ENCODE measurements at regions not wholly inside any gene's neighbourhood (a gene's known extent, or its start where the extent isn't known, plus 50 kb on each side); places are given as distances from the start of the nearest gene placed in this dataset.

DNA sequence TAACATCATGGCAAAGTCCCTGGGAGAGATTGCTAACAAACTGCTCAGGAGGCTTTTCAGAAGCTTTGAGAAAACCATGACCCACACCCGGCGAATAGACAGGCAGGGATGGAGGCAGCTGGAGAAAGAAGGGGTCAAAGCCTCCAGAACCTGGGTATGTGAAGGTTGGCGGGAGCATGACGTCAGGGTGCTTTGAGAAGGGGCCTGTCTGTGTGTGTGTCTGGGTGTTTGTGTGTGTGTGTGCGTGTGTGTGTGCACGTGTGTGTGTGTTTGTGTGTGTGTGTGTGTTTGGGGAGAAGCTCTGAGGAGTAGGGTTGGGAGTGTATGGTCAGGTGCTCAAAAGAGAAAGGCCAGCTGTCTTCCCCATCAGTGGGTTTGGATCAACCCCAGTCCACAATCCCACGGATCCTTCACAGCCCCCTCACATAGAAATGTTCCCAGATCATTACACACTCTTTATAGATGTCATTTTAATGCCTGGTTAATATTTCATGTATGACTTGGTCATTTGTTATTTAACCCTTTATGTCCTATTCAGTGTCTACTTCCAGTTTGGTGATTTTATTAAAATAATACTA lies 254.1 kb upstream of the SMIM21 start:
- no peak for TF ChIP-seq CTCF (IDR thresholded peaks at IDR 0.05)
- H3K4me1 Mint-ChIP-seq (ENCODE audit: low read depth) = no peaks in the 10 kb centered on the region
- ChIA-PET CTCF (no interaction called here), POLR2A (no interaction called here)
- Histone ChIP-seq H3K9me3 (ENCODE audit: control insufficient read depth in 1 of 2, insufficient read depth in 1 of 2, low read length in 2 of 2) (no peaks in the 10 kb centered on the region), H3K4me3 (ENCODE audit: low read length) (no peak overlapping the region), H3K27ac (ENCODE audit: low read depth in 1 of 2, low read length in 2 of 2) (no peak overlapping the region), H3K4me1 (ENCODE audit: insufficient read depth, low read length) (no peaks in the 10 kb centered on the region), H3K36me3 (ENCODE audit: insufficient read depth, low read length) (no peaks in the 10 kb centered on the region), H3K27me3 (ENCODE audit: control insufficient read depth in 1 of 2, insufficient read depth in 2 of 2, low read length in 2 of 2) (no peaks in the 10 kb centered on the region)
- no peak overlapping the region for H3K4me3 Mint-ChIP-seq
- intact Hi-C loops (cut with DNase I, micrococcal nuclease) = no loop called here
- no peak overlapping the region for H3K27ac Mint-ChIP-seq
- peaks cover 22% of the 10 kb centered on the region for H3K27me3 Mint-ChIP-seq
- H3K36me3 Mint-ChIP-seq (ENCODE audit: low read depth) = no peaks in the 10 kb centered on the region
- H3K9me3 Mint-ChIP-seq = no peaks in the 10 kb centered on the region
- no peak for ATAC-seq (ENCODE audit: poor library complexity)
- DNase-seq = no peak

GRCh38 chr18:75679331-75679730 lies 251.8 kb upstream of the SMIM21 start:
- no peaks in the 10 kb centered on the region for H3K9me3 ChIP-seq (ENCODE audit: control insufficient read depth in 1 of 2, insufficient read depth in 1 of 2, low read length in 2 of 2)
- intact Hi-C loops (cut with DNase I, micrococcal nuclease) = no loop called here

DNA sequence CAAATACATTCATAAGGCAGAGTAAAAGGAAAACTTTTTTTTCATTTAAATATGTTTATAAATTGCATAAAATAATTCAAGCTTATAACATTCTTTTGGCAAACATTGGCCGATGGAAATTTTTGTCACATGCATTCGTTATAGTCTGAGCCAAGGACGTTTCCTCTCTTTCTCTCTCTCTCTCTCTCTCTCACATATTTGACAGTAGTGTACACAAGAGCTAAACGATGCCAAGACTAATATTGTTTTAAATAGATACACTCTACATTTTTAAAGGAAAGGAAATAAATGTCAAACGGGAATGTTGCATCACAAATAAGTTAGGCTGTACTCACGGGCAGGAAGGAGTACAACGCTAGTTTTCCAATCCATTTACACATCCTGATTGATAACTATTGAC lies 251.1 kb upstream of the SMIM21 start:
- H3K4me1 Mint-ChIP-seq (ENCODE audit: low read depth) = no peaks in the 10 kb centered on the region
- intact Hi-C loops (cut with DNase I, micrococcal nuclease) = no loop called here
- no peak for DNase-seq
- Histone ChIP-seq H3K27me3 (ENCODE audit: control insufficient read depth in 1 of 2, insufficient read depth in 2 of 2, low read length in 2 of 2) (no peaks in the 10 kb centered on the region), H3K4me1 (ENCODE audit: insufficient read depth, low read length) (no peaks in the 10 kb centered on the region), H3K36me3 (ENCODE audit: insufficient read depth, low read length) (no peaks in the 10 kb centered on the region), H3K9me3 (ENCODE audit: control insufficient read depth in 1 of 2, insufficient read depth in 1 of 2, low read length in 2 of 2) (no peaks in the 10 kb centered on the region), H3K4me3 (ENCODE audit: low read length) (no peak overlapping the region), H3K27ac (ENCODE audit: low read depth in 1 of 2, low read length in 2 of 2) (no peak overlapping the region)
- H3K9me3 Mint-ChIP-seq = no peaks in the 10 kb centered on the region
- no peak overlapping the region for H3K27ac Mint-ChIP-seq
- no peak for ATAC-seq (ENCODE audit: poor library complexity)
- POLR2A ChIA-PET = no interaction called here
- TF ChIP-seq CTCF (IDR thresholded peaks at IDR 0.05) = no peak
- peaks cover 16% of the 10 kb centered on the region for H3K27me3 Mint-ChIP-seq
- no peaks in the 10 kb centered on the region for H3K36me3 Mint-ChIP-seq (ENCODE audit: low read depth)
- CTCF ChIA-PET = no interaction called here
- H3K4me3 Mint-ChIP-seq = no peak overlapping the region

More at GRCh38 chr18:75679331-75679730, 251.8 kb upstream of the SMIM21 start:
- no peaks in the 10 kb centered on the region for H3K4me1 Mint-ChIP-seq (ENCODE audit: low read depth)
- H3K36me3 Mint-ChIP-seq (ENCODE audit: low read depth) = no peaks in the 10 kb centered on the region
- H3K36me3 ChIP-seq (ENCODE audit: insufficient read depth, low read length) = no peaks in the 10 kb centered on the region
- ChIA-PET CTCF (no interaction called here), POLR2A (no interaction called here)
- no peak overlapping the region for H3K27ac ChIP-seq (ENCODE audit: low read depth in 1 of 2, low read length in 2 of 2)
- no peaks in the 10 kb centered on the region for H3K4me1 ChIP-seq (ENCODE audit: insufficient read depth, low read length)
- H3K4me3 Mint-ChIP-seq = no peak overlapping the region
- no peaks in the 10 kb centered on the region for H3K9me3 Mint-ChIP-seq
- no peak overlapping the region for H3K27ac Mint-ChIP-seq
- no peak for ATAC-seq (ENCODE audit: poor library complexity)
- DNase-seq = no peak
- no peak for TF ChIP-seq CTCF (IDR thresholded peaks at IDR 0.05)
- no peak overlapping the region for H3K4me3 ChIP-seq (ENCODE audit: low read length)
- H3K27me3 Mint-ChIP-seq = peaks cover 16% of the 10 kb centered on the region
- no peaks in the 10 kb centered on the region for H3K27me3 ChIP-seq (ENCODE audit: control insufficient read depth in 1 of 2, insufficient read depth in 2 of 2, low read length in 2 of 2)
